Mammary epithelial cell (primary cell): ENCODE measurements at regions not wholly inside any gene's neighbourhood (a gene's known extent, or its start where the extent isn't known, plus 50 kb on each side); places are given as distances from the start of the nearest gene placed in this dataset.

Source experiments
- EZH2 ChIP-seq: IDR thresholded peaks from 2 replicates; pipeline ENCODE4 v1.6.1; 2012; ENCODE audit warnings: low read length, inconsistent platforms, borderline replicate concordance
- TF ChIP-seq, protein P1 (sequence below), 2 donors: IDR thresholded peaks in 1 of 2; conservative IDR thresholded peaks in 1 of 2; 2 replicates each; pipeline ENCODE4 v1.5.1; 2011 to 2012; ENCODE audit warnings: inconsistent platforms in 2 of 2, low read length in 2 of 2, mild to moderate bottlenecking in 2 of 2, control low read depth in 1 of 2, low read depth in 1 of 2; ENCODE audit not compliant: insufficient read depth in 1 of 2; ENCODE audit errors: extremely low read depth in 1 of 2

DNA sequence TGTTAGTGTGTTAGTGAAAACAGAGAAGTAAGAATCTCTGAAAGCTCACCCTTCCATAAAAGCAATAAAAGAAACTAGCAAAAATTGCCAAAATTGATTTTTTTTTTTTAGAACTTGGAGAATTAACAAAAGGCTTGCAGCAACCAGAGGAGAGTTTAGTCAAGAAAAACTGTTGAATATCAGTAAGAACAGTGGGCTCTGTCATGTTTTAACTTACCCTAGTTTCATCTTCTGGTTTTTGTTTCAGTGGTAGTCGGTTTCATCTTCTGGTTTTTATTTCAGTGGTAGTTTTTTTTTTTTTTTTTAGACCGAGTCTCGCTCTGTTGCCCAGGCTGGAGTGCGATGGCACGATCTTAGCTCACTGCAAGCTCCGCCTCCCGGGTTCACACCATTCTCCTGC is 580.9 kb downstream of the NYAP2 start:
- TF ChIP-seq, protein P1, sequence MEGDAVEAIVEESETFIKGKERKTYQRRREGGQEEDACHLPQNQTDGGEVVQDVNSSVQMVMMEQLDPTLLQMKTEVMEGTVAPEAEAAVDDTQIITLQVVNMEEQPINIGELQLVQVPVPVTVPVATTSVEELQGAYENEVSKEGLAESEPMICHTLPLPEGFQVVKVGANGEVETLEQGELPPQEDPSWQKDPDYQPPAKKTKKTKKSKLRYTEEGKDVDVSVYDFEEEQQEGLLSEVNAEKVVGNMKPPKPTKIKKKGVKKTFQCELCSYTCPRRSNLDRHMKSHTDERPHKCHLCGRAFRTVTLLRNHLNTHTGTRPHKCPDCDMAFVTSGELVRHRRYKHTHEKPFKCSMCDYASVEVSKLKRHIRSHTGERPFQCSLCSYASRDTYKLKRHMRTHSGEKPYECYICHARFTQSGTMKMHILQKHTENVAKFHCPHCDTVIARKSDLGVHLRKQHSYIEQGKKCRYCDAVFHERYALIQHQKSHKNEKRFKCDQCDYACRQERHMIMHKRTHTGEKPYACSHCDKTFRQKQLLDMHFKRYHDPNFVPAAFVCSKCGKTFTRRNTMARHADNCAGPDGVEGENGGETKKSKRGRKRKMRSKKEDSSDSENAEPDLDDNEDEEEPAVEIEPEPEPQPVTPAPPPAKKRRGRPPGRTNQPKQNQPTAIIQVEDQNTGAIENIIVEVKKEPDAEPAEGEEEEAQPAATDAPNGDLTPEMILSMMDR (conservative IDR thresholded peaks at IDR 0.05 in 1 of 2, IDR thresholded peaks at IDR 0.05 in 1 of 2; ENCODE audit: extremely low read depth in 1 of 2, insufficient read depth in 1 of 2, low read depth in 1 of 2, low read length in 2 of 2), result no peak
- TF ChIP-seq EZH2, result no peak
